HL-60 (cell line): ENCODE measurements at regions not wholly inside any gene's neighbourhood (a gene's known extent, or its start where the extent isn't known, plus 50 kb on each side); places are given as distances from the start of the nearest gene placed in this dataset.

Experiments used
- DNase-seq, 2 experiments: peaks; one replicate each; pipeline ENCODE4 v3.0.0-alpha.2; 2010 to 2020; ENCODE audit warnings: low read depth in 1 of 2, low spot score in 1 of 2
- H3K27ac ChIP-seq: fragments of 250-450 bp; sonication (Bioruptor Pico); replicated peaks from 2 replicates; pipeline ENCODE4 v1.5.1; 2020; ENCODE audit warnings: mild to moderate bottlenecking, moderate library complexity
- H3K27me3 ChIP-seq: fragments of 250-450 bp; sonication (Bioruptor Pico); 2 replicates; pipeline ENCODE4 v1.5.1; 2021; ENCODE audit warnings: mild to moderate bottlenecking, moderate library complexity; ENCODE audit not compliant: insufficient read depth, poor library complexity, severe bottlenecking
- H3K4me3 ChIP-seq: replicated peaks from 2 replicates; pipeline ENCODE4 v1.5.1; 2011; ENCODE audit warnings: mild to moderate bottlenecking, control low read depth, low read length; ENCODE audit not compliant: insufficient read depth
- CTCF ChIP-seq: IDR thresholded peaks from one replicate; pipeline ENCODE4 v1.5.1; 2011; ENCODE audit warnings: low read length, control low read depth, inconsistent platforms; ENCODE audit not compliant: insufficient read depth
- GABPA ChIP-seq: IDR thresholded peaks from 2 replicates; pipeline ENCODE4 v1.6.1; 2012; ENCODE audit warnings: low read depth
- POLR2AphosphoS5 ChIP-seq: IDR thresholded peaks from 2 replicates; pipeline ENCODE4 v1.6.1; 2012; ENCODE audit warnings: low read depth
- REST ChIP-seq: IDR thresholded peaks from 2 replicates; pipeline ENCODE4 v1.6.1; 2012; ENCODE audit warnings: low read depth; ENCODE audit not compliant: insufficient replicate concordance
- SPI1 ChIP-seq: IDR thresholded peaks from 2 replicates; pipeline ENCODE4 v1.6.1; 2012; ENCODE audit warnings: low read depth, mild to moderate bottlenecking, borderline replicate concordance

GRCh38 chr13:61162636-61163035 lies 253.0 kb downstream of the PCDH20 start:
- no peak for DNase-seq
- Histone ChIP-seq H3K27me3 (no peaks in the 10 kb centered on the region), H3K4me3 (no peak overlapping the region), H3K27ac (no peak overlapping the region)
- TF ChIP-seq CTCF (no peak), POLR2AphosphoS5 (no peak), GABPA (no peak), REST (no peak), SPI1 (no peak)

- Histone ChIP-seq H3K27ac (no peak overlapping the region), H3K27me3 (no peaks in the 10 kb centered on the region), H3K4me3 (no peak overlapping the region)
- DNase-seq: no peak
- TF ChIP-seq REST: no peak
- TF ChIP-seq POLR2AphosphoS5: no peak
- TF ChIP-seq CTCF: no peak
- TF ChIP-seq SPI1: no peak
- no peak for TF ChIP-seq GABPA
Observed at GRCh38 chr13:61162106-61162505, 253.5 kb downstream of the PCDH20 start.

GRCh38 chr13:61156753-61157152 lies 258.9 kb downstream of the PCDH20 start:
- H3K4me3 ChIP-seq: no peak overlapping the region
- no peak overlapping the region for H3K27ac ChIP-seq
- H3K27me3 ChIP-seq: no peaks in the 10 kb centered on the region
- TF ChIP-seq SPI1 (peak; percentile 54; the same call in 1 of the 2 replicates), CTCF (no peak)
- peak; percentile 10 to 18 for DNase-seq

- no peak for TF ChIP-seq SPI1
- TF ChIP-seq REST: no peak
- TF ChIP-seq CTCF: no peak
- no peak for TF ChIP-seq GABPA
- TF ChIP-seq POLR2AphosphoS5: no peak
- no peaks in the 10 kb centered on the region for H3K27me3 ChIP-seq
- H3K4me3 ChIP-seq: no peak overlapping the region
- no peak overlapping the region for H3K27ac ChIP-seq
- no peak for DNase-seq
Observed at GRCh38 chr13:61151062-61151461, 264.6 kb downstream of the PCDH20 start.
